ENCODE measurements at regions not wholly inside any gene's neighbourhood (a gene's known extent, or its start where the extent isn't known, plus 50 kb on each side); places are given as distances from the start of the nearest gene placed in this dataset.
"Not testable (repeated sequence)": the region's sequence is repeated elsewhere in the genome, so short reads cannot be mapped to it uniquely, and the experiment has no call there.

- no peak for DNase-seq
- in situ Hi-C loops (cut with MboI; ENCODE audit: low pct_ligation_motif_present in 1 of 4, low pct_unique_long_range_greater_than_20kb in 1 of 4, low sequenced_read_pairs in 3 of 4) (no loop called here), intact Hi-C loops (cut with DNase I; ENCODE audit: low total_unique reads) (no loop called here)
- TF ChIP-seq EP300 (IDR thresholded peaks at IDR 0.05; ENCODE audit: low read depth) (no peak), POLR2A (IDR thresholded peaks at IDR 0.05) (no peak), POLR2AphosphoS5 (IDR thresholded peaks at IDR 0.05) (no peak), CTCF (IDR thresholded peaks at IDR 0.05) (no peak)
- 58 to 61% methylated on average over 4 to 8 of the region's 8 CpGs for WGBS, 2 donors (ENCODE audit: low coverage in 1 of 2)
- Histone ChIP-seq H3K36me3 (no peaks in the 10 kb centered on the region), H3K4me3 (no peak overlapping the region), H3K4me1 (no peaks in the 10 kb centered on the region), H3K27ac (no peak overlapping the region), H3K9me3 (no peaks in the 10 kb centered on the region), H3K27me3 (peaks cover 6% of the 10 kb centered on the region)
Measured at GRCh38 chr7:3179456-3179855, 121.6 kb upstream of the SDK1 start.

- intact Hi-C loops (cut with DNase I; ENCODE audit: low total_unique reads) (no loop called here), in situ Hi-C loops (cut with MboI; ENCODE audit: low pct_ligation_motif_present in 1 of 4, low pct_unique_long_range_greater_than_20kb in 1 of 4, low sequenced_read_pairs in 3 of 4) (no loop called here)
- Histone ChIP-seq H3K27me3 (peaks cover 6% of the 10 kb centered on the region), H3K4me1 (no peaks in the 10 kb centered on the region), H3K9me3 (no peaks in the 10 kb centered on the region), H3K36me3 (no peaks in the 10 kb centered on the region), H3K27ac (peak overlapping the region in 1 of 4 donors; percentile 58), H3K4me3 (no peak overlapping the region)
- WGBS, 2 donors (ENCODE audit: low coverage in 1 of 2): 75 to 76% methylated on average over 3 to 8 of the region's 8 CpGs
- TF ChIP-seq CTCF (IDR thresholded peaks at IDR 0.05) (no peak), POLR2A (IDR thresholded peaks at IDR 0.05) (no peak), POLR2AphosphoS5 (IDR thresholded peaks at IDR 0.05) (no peak), EP300 (IDR thresholded peaks at IDR 0.05; ENCODE audit: low read depth) (no peak)
- no peak for DNase-seq
Measured at GRCh38 chr7:3180604-3181003, 120.4 kb upstream of the SDK1 start.

- H3K27me3 ChIP-seq; intact Hi-C loops (cut with DNase I; ENCODE audit: low total_unique reads); in situ Hi-C loops (cut with MboI; ENCODE audit: low pct_ligation_motif_present in 1 of 4, low pct_unique_long_range_greater_than_20kb in 1 of 4, low sequenced_read_pairs in 3 of 4); H3K36me3 ChIP-seq; H3K4me1 ChIP-seq; DNase-seq; H3K9me3 ChIP-seq; H3K4me3 ChIP-seq: not testable (repeated sequence)
- WGBS, 2 donors (ENCODE audit: low coverage in 1 of 2): 68 to 70% methylated on average over 3 to 4 of the region's 4 CpGs
- peak overlapping the region in 1 of 4 donors; percentile 58 for H3K27ac ChIP-seq
Measured at GRCh38 chr7:3182055-3182454, 119.0 kb upstream of the SDK1 start.

- TF ChIP-seq POLR2AphosphoS5 (IDR thresholded peaks at IDR 0.05): no peak
- TF ChIP-seq CTCF (IDR thresholded peaks at IDR 0.05): no peak
- TF ChIP-seq EP300 (IDR thresholded peaks at IDR 0.05; ENCODE audit: low read depth): no peak
- TF ChIP-seq POLR2A (IDR thresholded peaks at IDR 0.05): no peak
- in situ Hi-C loops (cut with MboI; ENCODE audit: low pct_ligation_motif_present in 1 of 4, low pct_unique_long_range_greater_than_20kb in 1 of 4, low sequenced_read_pairs in 3 of 4): no loop called here
- intact Hi-C loops (cut with DNase I; ENCODE audit: low total_unique reads): no loop called here
- no peaks in the 10 kb centered on the region for H3K36me3 ChIP-seq
- peaks cover 6% of the 10 kb centered on the region for H3K27me3 ChIP-seq
- H3K4me1 ChIP-seq: no peaks in the 10 kb centered on the region
- 43 to 59% methylated on average over 9 to 18 of the region's 18 CpGs for WGBS, 2 donors (ENCODE audit: low coverage in 1 of 2)
- DNase-seq: no peak
- H3K9me3 ChIP-seq: no peaks in the 10 kb centered on the region
- H3K4me3 ChIP-seq: no peak overlapping the region
- no peak overlapping the region for H3K27ac ChIP-seq
Measured at GRCh38 chr7:3187444-3188040, 113.5 kb upstream of the SDK1 start.

GRCh38 chr7:3188946-3189345, 112.1 kb upstream of the SDK1 start:
- no peak for TF ChIP-seq POLR2A (IDR thresholded peaks at IDR 0.05)
- no peak for TF ChIP-seq CTCF (IDR thresholded peaks at IDR 0.05)
- TF ChIP-seq POLR2AphosphoS5 (IDR thresholded peaks at IDR 0.05): no peak
- TF ChIP-seq EP300 (IDR thresholded peaks at IDR 0.05; ENCODE audit: low read depth): no peak
- intact Hi-C loops (cut with DNase I; ENCODE audit: low total_unique reads): no loop called here
- Histone ChIP-seq H3K36me3 (no peaks in the 10 kb centered on the region), H3K9me3 (no peaks in the 10 kb centered on the region), H3K4me1 (no peaks in the 10 kb centered on the region), H3K27ac (no peak overlapping the region), H3K27me3 (peaks cover under 1% of the 10 kb centered on the region), H3K4me3 (no peak overlapping the region)
- in situ Hi-C loops (cut with MboI; ENCODE audit: low pct_ligation_motif_present in 1 of 4, low pct_unique_long_range_greater_than_20kb in 1 of 4, low sequenced_read_pairs in 3 of 4): no loop called here
- 70 to 86% methylated on average over 2 to 9 of the region's 9 CpGs for WGBS, 2 donors (ENCODE audit: low coverage in 1 of 2)
- DNase-seq: no peak
